NCI-H69 (cell line): ENCODE measurements at regions not wholly inside any gene's neighbourhood (a gene's known extent, or its start where the extent isn't known, plus 50 kb on each side); places are given as distances from the start of the nearest gene placed in this dataset.
A peak's percentile ranks its signal among the peaks of the same experiment; 100 is the strongest.

Source experiments
- DNase-seq: peaks from one replicate; lab custom pipeline; 2025; lab: John Stamatoyannopoulos, UW

DNA sequence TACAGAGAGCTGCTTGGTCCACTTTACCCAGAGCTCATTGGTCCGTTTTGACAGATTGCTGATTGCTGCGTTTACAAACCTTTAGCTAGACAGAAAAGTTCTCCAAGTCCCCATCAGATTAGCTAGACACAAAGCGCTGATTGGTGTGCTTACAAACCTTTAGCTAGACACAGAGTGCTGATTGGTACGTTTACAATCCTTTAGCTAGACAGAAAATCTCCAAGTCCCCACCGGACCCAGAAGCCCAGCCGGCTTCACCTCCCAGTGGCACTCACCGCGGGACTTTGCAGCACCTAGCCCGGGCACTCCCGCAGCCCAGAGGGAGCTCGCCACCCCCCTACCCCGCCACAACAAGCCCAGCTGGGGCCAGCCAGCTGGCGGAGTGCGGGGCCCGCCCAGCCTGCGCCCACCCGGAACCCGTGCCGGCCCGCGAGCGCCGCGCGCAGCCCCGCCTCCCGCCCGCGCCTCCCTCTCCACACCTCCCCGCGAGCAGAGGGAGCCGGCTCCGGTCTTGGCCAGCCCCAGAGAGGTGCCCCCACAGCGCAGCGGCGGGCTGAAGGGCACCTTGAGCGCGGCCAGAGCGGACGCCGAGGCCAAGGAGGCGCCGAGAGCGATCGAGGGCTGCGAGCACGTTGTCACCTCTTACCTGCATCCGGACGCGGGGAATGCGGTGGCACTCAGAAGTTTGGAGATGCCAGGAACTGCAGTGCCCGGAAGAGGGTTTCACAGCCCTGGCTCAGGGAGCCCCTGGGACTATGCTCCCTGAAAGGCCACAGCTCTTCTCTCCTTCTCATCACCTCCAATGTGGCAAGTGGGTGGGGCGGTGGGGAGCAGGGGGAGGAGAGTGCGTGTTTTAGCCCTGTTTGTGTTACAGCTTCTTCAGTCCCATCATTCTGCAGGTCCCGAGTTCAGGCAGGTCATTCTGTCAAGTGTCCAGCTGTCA is 1504.5 kb downstream of the CDH11 start:
- peak; percentile 68 for DNase-seq

DNA sequence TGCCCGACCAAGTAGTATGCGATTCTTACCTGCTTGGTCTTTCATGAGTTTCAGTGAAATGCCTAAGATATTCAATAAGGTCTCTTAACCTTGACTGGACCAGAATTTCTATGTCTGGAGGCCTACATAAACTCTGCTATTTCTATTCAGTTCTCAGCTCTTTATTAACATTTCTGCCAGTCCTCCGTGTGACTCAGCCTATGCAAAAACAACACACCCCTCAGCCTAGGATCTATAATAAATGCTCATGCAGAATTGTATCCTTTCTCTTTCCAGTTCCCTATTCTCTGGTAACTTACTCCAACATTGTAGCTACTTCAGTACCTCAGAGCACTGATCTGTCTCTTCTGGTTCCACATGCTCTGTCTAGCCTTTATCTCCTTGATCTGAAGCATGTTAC is 1507.4 kb downstream of the CDH11 start:
- DNase-seq: no peak

DNA sequence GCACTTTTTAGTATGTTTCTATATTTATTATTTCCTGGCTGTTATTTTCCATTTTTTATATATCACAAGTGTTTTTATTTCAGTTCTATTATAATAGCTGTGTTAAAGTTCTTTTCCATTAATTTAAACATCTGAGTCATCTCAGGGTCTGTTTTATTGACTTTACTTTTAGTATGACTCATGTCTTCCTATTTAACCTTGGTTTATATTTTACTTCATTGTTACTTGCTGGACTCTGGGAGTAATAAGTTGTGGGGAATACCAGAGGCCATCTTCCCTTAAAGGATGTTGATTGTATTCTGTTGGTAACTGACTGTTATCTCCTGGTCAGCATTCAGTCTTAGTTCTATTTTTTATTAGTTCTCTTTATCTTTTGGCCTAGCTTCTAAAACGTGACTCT is 1508.2 kb downstream of the CDH11 start:
- DNase-seq: no peak

DNA sequence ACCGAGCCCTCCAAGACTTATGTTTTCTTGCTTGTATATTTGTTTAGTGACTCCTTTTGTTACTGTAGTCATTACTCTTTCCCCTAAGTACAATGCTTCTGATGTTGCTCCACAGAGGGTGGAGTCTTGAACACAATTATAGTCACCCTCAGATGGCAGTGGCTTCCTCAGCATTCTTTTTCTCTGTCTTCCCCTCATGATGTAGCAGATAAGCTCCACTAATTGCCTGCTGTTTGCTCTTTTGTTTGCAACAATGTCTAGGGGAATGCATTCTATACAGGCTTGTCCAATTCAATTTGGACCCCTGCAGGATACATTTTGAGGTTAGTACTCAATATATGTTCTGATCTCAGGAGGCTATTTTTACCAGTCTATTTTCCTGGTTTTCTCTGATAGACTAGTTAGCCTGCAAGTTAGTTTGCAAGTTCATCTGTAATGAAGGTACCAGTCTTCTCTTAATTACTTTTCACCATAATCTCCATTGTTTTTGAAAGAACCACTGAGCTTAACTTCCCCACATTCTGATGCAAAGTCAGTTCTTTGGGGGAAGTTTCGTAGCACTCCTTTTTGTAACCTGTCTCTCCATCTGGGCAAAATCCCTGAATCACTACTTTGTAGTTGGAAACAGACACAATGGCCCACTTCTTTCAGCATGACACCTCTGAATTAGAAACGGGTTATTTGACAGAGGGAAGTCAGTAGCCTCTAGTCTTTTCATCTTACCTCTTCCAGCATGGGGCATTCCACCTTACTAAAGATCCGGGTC is 1509.2 kb downstream of the CDH11 start:
- no peak for DNase-seq

DNA sequence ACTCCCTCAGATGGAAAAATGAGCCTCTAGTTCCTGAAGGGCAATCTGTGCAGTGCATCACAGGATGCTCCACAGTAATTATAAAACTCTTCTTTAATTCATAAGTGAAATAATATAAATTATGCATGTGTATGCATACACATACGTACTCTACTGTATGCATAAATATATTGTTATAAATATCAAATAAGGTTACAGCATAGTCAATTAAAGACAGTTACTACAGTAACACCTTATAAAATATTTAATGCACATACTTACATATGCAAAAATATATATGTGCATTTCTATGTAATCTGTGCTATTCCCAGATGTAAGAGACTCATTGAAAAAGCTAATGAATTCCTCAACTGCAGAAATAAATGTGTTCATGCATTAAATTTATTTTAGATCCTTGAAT is 1515.1 kb downstream of the CDH11 start:
- DNase-seq: no peak

DNA sequence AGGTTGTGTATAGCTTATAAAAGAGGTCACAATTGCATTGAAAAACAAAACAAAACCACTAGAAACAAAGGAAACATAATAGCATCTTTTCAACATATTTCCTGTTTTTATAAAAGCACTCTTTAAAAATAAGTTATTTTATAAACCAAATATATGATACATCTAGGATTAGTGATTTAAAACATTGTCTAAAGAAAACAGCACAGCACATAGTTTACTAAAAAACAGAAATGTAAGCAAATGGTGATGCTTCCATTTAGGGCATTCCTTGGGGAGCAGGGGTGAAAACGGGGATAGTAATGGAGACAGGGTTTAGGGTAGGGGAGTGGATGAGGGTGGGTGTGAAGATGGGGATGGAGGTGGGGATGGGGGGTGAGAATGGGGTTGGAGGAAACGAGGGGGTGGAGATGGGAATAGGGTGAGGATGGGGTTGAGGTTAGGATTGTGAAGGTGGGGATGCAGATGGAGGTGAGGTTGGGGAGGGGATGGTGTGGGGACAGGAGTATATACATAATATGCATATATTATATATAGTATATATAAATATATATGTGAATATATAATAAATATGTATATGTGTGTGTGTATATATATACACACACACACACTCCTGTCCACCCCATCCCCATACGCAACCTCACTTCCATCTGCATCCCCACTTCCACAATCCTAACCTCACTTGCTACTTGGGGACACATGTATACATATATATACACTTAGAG is 1519.5 kb downstream of the CDH11 start:
- DNase-seq: peak; percentile 25

DNA sequence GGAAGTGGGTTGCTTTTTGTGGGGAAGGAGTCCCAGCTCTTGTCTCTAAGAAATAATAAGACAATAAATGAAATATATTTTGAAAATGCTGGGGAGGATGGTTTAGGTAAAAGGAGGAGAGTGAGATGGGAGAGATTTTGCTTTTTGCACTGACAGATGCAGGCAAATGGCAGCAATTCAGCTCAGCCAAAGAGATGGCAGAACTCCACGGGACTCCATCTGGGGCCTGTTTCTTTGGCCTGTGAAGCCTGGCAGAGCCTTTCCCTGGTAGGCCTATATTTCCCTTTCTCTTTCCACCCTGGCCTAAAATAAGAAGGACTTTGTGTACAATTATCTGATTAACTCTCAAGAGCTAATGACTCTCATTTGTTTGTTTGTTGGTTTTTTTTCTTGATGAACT is 1525.1 kb downstream of the CDH11 start:
- DNase-seq: no peak

DNA sequence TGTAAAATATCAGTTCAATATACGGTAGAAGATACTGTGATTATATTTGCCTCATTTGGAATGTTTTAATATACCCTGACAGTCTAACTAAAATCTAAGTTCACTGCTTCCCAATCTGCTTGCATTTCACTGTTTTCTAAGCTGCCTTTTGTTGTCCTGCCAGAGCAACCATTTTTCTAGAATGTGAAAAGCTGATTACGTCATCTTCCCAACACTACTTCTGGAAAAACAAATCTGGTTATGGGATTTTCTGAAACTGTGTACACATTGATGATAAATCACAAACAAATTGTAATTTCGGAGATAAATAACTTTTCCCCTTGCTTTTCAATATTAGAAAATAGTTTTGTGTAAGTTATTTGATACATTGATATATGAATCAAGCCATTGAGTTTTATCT is 1529.0 kb downstream of the CDH11 start:
- no peak for DNase-seq

DNA sequence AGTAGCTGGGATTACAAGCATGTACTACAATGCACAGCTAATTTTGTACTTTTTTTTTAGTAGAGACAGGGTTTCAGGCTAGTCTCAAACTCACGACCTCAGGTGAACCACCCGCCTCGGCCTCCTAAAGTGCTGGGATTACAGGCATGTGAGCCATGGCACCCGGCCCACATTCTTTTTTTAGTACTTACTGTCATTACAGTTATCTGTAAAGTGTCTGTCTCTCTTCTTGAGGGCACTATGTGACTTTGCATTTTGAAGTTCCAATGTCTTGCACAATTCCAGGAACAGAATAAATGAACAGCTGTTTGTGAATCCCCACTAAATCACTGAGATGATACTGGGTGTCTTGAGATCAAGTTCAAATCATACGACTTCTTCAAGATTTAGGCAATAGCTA is 1540.3 kb downstream of the CDH11 start:
- DNase-seq: no peak

DNA sequence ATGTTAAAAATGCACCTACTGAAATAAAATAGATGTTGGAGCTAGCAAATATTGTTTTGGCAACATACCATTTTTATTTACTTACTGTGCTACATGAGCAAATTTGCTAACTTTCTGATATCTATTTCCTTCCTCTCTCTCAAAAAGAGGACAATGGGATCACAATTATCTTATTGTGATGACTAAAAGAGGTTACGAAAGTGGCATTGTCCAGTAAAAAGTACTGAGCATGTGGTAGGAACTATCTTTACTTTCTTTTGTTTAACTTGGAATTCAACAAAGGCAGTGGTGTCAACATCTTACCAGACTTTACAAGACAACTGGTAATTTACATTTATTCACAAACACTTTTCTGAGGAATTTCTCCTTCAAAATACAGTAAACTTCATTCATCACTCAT is 1542.6 kb upstream of the CDH8 start:
- DNase-seq: no peak

DNA sequence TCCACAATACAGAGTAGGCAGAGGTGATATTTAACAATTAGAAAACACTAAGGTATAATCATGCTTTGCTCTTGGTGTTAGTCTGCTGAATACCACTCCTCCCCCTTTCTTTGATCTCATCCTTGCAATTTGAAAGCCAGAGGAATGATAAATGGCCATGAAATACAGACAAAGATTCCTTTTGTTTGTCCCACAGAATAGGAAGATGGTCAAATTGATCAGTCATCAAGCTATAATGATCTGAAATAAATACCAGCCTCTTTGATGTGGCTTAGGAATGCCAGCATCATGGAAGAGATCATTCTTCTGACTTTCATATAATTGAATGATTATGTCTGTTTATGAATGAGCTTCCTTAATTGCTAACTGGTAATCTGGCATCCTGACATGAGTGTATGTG is 1541.7 kb upstream of the CDH8 start:
- DNase-seq: peak; percentile 58

DNA sequence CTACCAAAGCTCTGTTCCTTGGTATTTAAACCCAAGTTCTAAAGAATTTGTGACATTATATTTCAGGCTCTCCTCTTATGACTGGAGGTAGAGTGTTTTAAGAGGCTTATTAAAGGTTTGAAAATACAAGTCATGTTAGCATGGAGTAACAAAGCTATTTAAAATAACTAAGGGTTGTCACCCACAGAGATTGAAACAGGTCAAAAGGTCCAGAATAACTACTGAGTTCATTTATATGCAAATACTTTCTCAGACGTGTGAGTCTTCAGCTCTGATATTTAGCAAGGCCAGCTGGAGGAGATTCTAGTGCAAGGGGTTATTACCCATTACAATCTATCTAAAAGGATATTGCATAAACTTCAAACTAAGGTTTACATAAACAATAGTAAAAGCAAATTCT is 1538.8 kb upstream of the CDH8 start:
- no peak for DNase-seq

DNA sequence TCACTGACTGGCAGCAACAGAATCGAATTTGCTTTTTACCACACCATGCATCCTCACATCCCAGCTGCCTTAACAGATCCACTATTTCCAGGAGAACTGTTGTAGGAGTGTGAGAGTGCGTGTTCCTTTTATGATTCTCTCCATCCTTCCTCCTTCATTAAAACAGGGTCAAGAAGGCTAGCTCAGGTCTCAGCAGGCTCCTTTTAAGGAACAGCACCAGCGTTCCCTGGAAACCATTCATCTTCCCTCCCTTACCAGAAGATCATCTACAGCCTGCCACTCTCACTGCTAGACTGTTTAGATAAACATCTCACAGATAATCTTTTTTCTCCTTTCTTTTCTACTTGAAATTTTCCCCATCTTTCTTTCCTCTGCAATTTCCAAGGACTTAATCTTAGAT is 1531.9 kb upstream of the CDH8 start:
- peak; percentile 15 for DNase-seq

DNA sequence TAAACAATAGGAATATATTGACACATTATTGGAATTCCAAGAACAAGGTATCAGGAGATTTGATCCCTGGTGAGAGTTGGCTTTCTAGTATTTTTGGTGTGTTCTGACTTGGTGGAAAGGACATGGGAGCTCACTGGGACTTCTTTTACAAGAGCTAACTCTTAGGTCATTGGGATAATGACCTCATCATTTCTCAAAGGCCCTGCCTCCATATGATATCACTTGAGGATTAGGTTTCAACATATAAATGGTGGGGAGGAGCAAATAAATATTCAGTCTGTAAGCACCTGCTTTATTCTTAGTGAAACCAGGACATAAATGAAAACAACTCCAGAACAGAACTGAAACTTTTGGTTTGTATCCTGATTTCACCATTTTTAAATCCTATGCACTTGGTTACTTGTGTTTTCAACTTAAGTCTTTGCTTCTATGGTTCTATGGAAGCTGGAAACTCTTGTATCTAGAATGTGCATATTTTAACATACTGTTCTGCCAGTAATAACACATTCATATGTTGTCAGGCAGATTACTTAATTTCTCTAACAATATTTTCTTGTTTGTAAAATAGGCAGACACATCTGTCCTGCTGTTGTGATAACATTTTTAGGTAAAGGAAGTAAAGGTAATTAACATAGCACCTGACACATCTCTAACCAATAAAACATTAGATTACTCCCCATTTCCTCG is 1527.7 kb upstream of the CDH8 start:
- DNase-seq: peak; percentile 26

DNA sequence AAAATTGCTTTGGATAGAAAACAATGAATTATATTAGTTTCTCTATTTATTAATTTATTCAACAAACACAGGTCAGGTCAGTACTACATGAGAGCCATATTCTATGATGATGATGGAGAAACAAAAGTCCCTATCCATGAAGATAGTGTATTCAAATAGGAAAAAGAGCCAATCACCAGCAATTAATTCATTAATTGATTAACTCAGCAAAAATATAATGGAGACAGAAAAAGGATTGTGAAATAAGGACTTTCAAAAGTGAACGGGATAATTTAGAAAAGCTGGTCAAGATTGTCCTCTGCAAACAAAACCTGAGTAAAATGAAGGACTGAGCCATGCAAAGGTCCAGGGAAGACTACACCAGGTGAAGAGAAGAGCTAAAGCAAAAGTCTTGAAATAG is 1517.7 kb upstream of the CDH8 start:
- DNase-seq: no peak

DNA sequence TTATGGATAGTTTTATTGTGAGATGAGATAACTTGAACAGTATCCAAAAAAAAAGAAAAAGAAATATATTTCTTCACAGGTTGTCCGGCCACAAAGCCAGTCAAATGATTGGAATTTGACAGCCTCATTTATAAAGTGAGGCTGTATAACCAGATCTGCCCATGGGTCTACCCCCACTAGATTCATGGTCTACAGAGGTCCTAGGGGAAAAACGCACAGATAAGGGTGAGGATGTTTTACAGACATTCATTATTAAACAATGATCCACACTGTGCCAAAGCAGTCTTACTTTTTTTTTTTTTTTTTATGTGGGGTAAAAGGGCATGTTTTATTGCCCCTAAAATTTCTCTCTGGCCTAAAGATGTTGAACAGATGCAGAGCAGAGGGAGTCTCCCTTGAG is 1503.0 kb upstream of the CDH8 start:
- DNase-seq: no peak

DNA sequence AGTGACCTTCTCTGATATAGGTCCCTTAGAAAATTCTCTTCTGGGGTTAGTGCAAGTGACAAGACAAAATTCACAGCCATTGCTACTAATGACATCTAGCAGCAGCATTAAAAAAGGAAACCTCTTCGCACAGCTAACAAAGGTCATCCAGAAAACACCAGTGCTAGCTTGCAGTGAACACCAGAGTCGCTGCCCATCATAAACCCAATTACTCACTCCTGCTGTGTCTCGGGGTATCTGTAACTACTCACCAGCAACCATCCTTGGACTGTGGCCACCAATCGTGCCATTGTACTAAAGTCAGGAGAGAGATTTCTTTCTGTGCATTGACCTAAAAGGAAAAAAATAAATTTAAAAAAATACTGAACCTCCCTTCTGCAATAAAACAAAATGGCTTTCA is 1494.7 kb upstream of the CDH8 start:
- no peak for DNase-seq

DNA sequence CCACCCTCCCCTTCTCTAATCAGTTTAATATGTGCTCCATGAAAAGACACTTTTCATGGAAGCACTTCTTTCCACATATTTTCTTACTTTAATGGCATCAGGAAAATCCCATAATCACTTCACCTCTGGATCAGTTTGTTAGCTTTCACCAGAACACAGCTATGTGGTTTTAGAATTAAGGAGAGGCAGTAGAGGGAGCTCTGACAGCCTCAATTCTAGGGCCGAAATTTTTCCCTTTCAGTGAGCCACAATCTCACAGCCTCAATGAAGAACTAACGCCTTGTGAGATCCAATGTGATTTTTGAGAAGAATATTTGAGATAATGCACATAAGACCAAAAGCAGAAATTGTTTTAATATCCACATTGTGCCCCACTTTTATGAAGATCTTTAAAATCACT is 1494.0 kb upstream of the CDH8 start:
- DNase-seq: peak; percentile 1

DNA sequence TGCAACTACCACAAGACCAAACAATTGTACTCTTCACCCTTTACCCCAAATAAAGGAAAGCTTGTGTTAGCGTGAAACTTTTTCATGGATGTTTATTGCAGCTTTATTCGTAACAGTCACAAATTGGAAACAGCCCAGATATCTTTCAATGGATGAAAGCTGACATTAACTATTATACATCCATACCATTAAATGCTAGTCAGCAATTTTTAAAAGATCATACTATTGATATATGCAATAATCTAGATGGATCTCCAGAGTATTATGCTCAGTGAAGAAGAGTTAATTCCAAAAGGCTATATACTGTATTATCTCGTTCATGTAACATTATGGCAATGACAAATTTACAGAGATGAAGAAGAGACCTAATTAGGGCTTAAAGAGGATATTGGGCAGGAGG is 1491.2 kb upstream of the CDH8 start:
- no peak for DNase-seq

DNA sequence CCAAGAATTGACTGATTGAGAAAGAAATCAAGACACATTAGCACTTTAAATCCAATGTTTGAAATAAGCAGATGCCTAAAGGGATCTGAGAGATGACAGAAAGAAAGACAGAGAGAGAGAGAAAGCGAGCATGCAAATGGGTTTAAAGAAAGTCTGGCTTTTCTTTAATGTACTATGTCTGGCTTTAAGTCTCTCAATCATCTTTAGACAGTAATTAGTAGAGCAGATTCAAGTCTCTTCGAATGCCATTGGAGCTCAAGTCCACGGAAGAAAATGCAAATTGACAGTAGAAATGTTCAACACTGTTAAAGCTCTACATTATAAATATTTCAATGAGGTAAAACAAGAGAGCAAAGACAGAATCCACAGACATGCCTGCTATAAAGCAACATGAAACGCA is 1480.2 kb upstream of the CDH8 start:
- DNase-seq: no peak

DNA sequence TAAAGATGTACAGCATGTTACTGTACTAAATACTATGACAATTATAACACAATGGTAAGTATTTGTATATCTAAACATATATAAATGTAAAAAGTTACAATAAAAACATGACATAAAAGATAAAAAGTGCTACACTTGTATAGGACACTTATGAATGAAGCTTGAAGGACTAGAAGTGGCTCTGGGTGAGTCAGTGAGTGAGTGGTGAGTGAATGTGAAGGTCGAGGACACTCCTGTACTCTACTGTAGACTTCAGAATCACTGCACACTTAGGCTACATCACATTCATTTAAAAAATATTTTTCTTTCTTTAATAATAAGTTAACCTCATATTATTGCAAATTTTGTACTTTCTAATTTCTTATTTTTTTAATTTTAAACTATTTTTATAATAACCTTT is 1476.7 kb upstream of the CDH8 start:
- no peak for DNase-seq

DNA sequence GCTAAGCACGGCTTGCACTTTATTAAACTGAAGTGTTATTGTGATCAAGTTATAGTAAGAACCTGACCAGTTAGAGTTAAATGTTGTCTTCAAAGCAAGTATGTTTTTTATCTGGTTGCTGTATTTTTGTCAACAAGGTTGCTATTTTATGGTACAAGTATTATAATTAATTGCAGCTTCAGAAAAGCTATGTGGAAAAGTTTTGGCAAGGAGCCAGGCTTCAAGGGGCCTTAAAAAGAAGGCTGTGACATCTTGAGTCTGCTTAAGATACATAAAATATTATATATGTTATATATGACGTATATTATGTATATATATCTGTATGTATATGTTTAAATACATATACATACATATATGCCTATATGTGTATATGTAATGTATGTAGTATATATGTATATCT is 1461.2 kb upstream of the CDH8 start:
- peak; percentile 10 for DNase-seq
